Prostate gland (tissue), 2 donors: ENCODE measurements at regions not wholly inside any gene's neighbourhood (a gene's known extent, or its start where the extent isn't known, plus 50 kb on each side); places are given as distances from the start of the nearest gene placed in this dataset.

Source experiments
- DNase-seq: peaks from one replicate; pipeline ENCODE4 v3.0.0-alpha.2; 2019; ENCODE audit warnings: low spot score
- H3K27ac ChIP-seq, 2 donors: fragments of 200-600 bp; sonication (generic); 2 replicates each; pipeline ENCODE4 v1.5.1; 2017 to 2019
- H3K27me3 ChIP-seq: fragments of 200-600 bp; sonication (generic); replicated peaks from 2 replicates; pipeline ENCODE4 v1.5.1; 2019; ENCODE audit not compliant: insufficient read depth
- H3K36me3 ChIP-seq, 2 donors: fragments of 200-600 bp; sonication (generic); 1 replicate in 1 of 2; 2 replicates in 1 of 2; pipeline versions ENCODE4 v1.5.1 to v1.8.1; 2017 to 2019
- H3K4me1 ChIP-seq: fragments of 200-600 bp; sonication (generic); replicated peaks from 2 replicates; pipeline ENCODE4 v1.5.1; 2019
- H3K4me3 ChIP-seq, 2 donors: fragments of 200-600 bp; sonication (generic); 2 replicates each; pipeline ENCODE4 v1.5.1; 2017 to 2019
- H3K9me3 ChIP-seq: fragments of 200-600 bp; sonication (generic); 2 replicates; pipeline ENCODE4 v1.5.1; 2017
- CTCF ChIP-seq, 4 experiments: fragments of 200-600 bp in 2 of 4; fragments of 450-650 bp in 2 of 4; sonication (generic) in 2 of 4; IDR thresholded peaks; 1 replicate in 3 of 4; 2 replicates in 1 of 4; pipeline ENCODE4 v1.5.1; 2016 to 2019; ENCODE audit warnings: antibody characterized with exemption in 4 of 4, mild to moderate bottlenecking in 2 of 4, moderate library complexity in 2 of 4
- POLR2A ChIP-seq: fragments of 450-650 bp; IDR thresholded peaks from one replicate; pipeline ENCODE4 v1.6.1; 2016; ENCODE audit warnings: antibody characterized with exemption, mild to moderate bottlenecking
- POLR2AphosphoS5 ChIP-seq: sonication (generic); formaldehyde crosslinking; IDR thresholded peaks from one replicate; pipeline ENCODE4 v1.6.1; 2017; ENCODE audit warnings: antibody characterized with exemption
- WGBS: methylation state at CpG from one replicate; pipeline ENCODE4 v1.1.5; 2018; 5-methylcytosine and 5-hydroxymethylcytosine counted together
- intact Hi-C: fragments of 100-400 bp; cut with DNase I; formaldehyde crosslinking; loops from one replicate; pipeline ENCODE4 v1.14.2; 2022

GRCh38 chr21:41010101-41010435 is 157.9 kb upstream of the BACE2 start:
- Histone ChIP-seq H3K27me3 (no peaks in the 10 kb centered on the region), H3K27ac (no peak overlapping the region), H3K9me3 (no peaks in the 10 kb centered on the region), H3K4me3 (no peak overlapping the region), H3K36me3 (no peaks in the 10 kb centered on the region), H3K4me1 (no peaks in the 10 kb centered on the region)
- WGBS, result 33% methylated on average over 6 of the region's 6 CpGs
- TF ChIP-seq POLR2A, result no peak
- no peak for TF ChIP-seq POLR2AphosphoS5
- no peak for TF ChIP-seq CTCF (IDR thresholded peaks at IDR 0.05)
- intact Hi-C loops, result no loop called here
- DNase-seq, result no peak

- Histone ChIP-seq H3K4me3 (no peak overlapping the region), H3K9me3 (no peaks in the 10 kb centered on the region), H3K36me3 (no peaks in the 10 kb centered on the region), H3K27ac (no peak overlapping the region), H3K27me3 (no peaks in the 10 kb centered on the region), H3K4me1 (no peaks in the 10 kb centered on the region)
- WGBS, result 74% methylated on average over 15 of the region's 16 CpGs
- no peak for DNase-seq
- TF ChIP-seq POLR2AphosphoS5, result no peak
- TF ChIP-seq CTCF (IDR thresholded peaks at IDR 0.05), result no peak
- no peak for TF ChIP-seq POLR2A
- intact Hi-C loops, result no loop called here
Measured at GRCh38 chr21:41011098-41011731, 156.7 kb upstream of the BACE2 start.

GRCh38 chr21:41011951-41012366 is 156.0 kb upstream of the BACE2 start:
- Histone ChIP-seq H3K4me3 (no peak overlapping the region), H3K4me1 (no peaks in the 10 kb centered on the region), H3K27ac (no peak overlapping the region), H3K9me3 (no peaks in the 10 kb centered on the region), H3K27me3 (no peaks in the 10 kb centered on the region), H3K36me3 (no peaks in the 10 kb centered on the region)
- no peak for DNase-seq
- WGBS, result 59% methylated on average over 16 of the region's 16 CpGs
- TF ChIP-seq CTCF (IDR thresholded peaks at IDR 0.05), result no peak
- TF ChIP-seq POLR2AphosphoS5, result no peak
- TF ChIP-seq POLR2A, result no peak
- intact Hi-C loops, result no loop called here

GRCh38 chr21:41012425-41012824 is 155.5 kb upstream of the BACE2 start:
- WGBS, result 90% methylated on average over 3 of the region's 3 CpGs
- TF ChIP-seq CTCF (IDR thresholded peaks at IDR 0.05) (no peak), POLR2AphosphoS5 (no peak), POLR2A (no peak)
- no peaks in the 10 kb centered on the region for H3K9me3 ChIP-seq

GRCh38 chr21:41016472-41016871 is 151.5 kb upstream of the BACE2 start:
- TF ChIP-seq POLR2AphosphoS5 (no peak), CTCF (IDR thresholded peaks at IDR 0.05) (no peak), POLR2A (no peak)
- H3K9me3 ChIP-seq, result no peaks in the 10 kb centered on the region
- no peak overlapping the region for H3K27ac ChIP-seq
- DNase-seq, result no peak
- no peaks in the 10 kb centered on the region for H3K27me3 ChIP-seq
- no peaks in the 10 kb centered on the region for H3K4me1 ChIP-seq
- no peak overlapping the region for H3K4me3 ChIP-seq
- 47% methylated on average over 2 of the region's 2 CpGs for WGBS
- H3K36me3 ChIP-seq, result no peaks in the 10 kb centered on the region
- intact Hi-C loops, result no loop called here

More at GRCh38 chr21:41012425-41012824, 155.5 kb upstream of the BACE2 start:
- no peak for DNase-seq
- intact Hi-C loops, result no loop called here
- H3K27me3 ChIP-seq, result no peaks in the 10 kb centered on the region
- no peak overlapping the region for H3K27ac ChIP-seq
- H3K36me3 ChIP-seq, result no peaks in the 10 kb centered on the region
- no peaks in the 10 kb centered on the region for H3K4me1 ChIP-seq
- H3K4me3 ChIP-seq, result no peak overlapping the region
